ENCODE measurements at regions not wholly inside any gene's neighbourhood (a gene's known extent, or its start where the extent isn't known, plus 50 kb on each side); places are given as distances from the start of the nearest gene placed in this dataset.

- Mint-ChIP-seq H3K4me1 (no peaks in the 10 kb centered on the region), H3K36me3 (ENCODE audit: low read depth) (no peaks in the 10 kb centered on the region), H3K27me3 (peaks cover 25% of the 10 kb centered on the region), H3K9me3 (ENCODE audit: low read depth) (peaks cover 5% of the 10 kb centered on the region), H3K4me3 (no peak overlapping the region), H3K27ac (no peak overlapping the region)
- ATAC-seq: no peak
- CTCF ChIA-PET: interaction anchor here (0.7 kb wide), 1 partner anchor 63 kb away, joined by 3 read pairs; no protein-coding TSS in a partner anchor
- POLR2A ChIA-PET: no interaction called here
- intact Hi-C loops (cut with DNase I, micrococcal nuclease): no loop called here
- DNase-seq: no peak
Observed at GRCh38 chr20:4509825-4510522, 176.3 kb upstream of the PRNP start.

DNA sequence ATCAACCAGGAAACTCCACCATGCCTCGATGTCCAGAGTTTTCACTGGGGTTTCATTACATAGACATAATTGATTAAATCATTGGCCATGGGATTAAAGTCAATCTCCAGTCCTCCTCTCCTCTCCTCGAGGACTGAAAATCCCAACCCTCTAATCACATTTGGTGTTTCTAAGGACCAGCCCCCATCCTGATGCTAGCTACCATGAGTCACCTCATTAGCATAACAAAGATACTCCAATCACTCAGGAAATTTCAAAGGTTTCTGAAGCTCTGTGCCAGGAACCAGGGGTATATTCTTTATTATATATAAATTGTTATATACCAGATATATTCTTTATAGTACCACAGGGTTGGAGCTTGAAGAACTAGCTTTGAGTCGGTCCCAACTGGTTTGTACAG is 177.5 kb upstream of the PRNP start:
- ChIA-PET CTCF (no interaction called here), POLR2A (no interaction called here)

GRCh38 chr20:4507288-4507719 is 179.0 kb upstream of the PRNP start:
- H3K9me3 Mint-ChIP-seq (ENCODE audit: low read depth): peaks cover 5% of the 10 kb centered on the region
- ATAC-seq (no peak), DNase-seq (no peak)
- H3K27me3 Mint-ChIP-seq: peaks cover 27% of the 10 kb centered on the region
- intact Hi-C loops (cut with DNase I, micrococcal nuclease): no loop called here
- ChIA-PET CTCF (interaction anchor here (0.7 kb wide), 1 partner anchor 142 kb away, joined by 3 read pairs; no protein-coding TSS in a partner anchor), POLR2A (no interaction called here)
- H3K4me1 Mint-ChIP-seq: no peaks in the 10 kb centered on the region
- H3K27ac Mint-ChIP-seq: no peak overlapping the region
- H3K36me3 Mint-ChIP-seq (ENCODE audit: low read depth): no peaks in the 10 kb centered on the region
- H3K4me3 Mint-ChIP-seq: no peak overlapping the region

More for the DNA sequence above, 177.5 kb upstream of the PRNP start:
- Mint-ChIP-seq H3K27me3 (peaks cover 28% of the 10 kb centered on the region), H3K9me3 (ENCODE audit: low read depth) (peaks cover 5% of the 10 kb centered on the region), H3K36me3 (ENCODE audit: low read depth) (no peaks in the 10 kb centered on the region), H3K4me1 (no peaks in the 10 kb centered on the region), H3K4me3 (no peak overlapping the region), H3K27ac (no peak overlapping the region)
- DNase-seq (no peak), ATAC-seq (no peak)
- intact Hi-C loops (cut with DNase I, micrococcal nuclease): no loop called here

DNA sequence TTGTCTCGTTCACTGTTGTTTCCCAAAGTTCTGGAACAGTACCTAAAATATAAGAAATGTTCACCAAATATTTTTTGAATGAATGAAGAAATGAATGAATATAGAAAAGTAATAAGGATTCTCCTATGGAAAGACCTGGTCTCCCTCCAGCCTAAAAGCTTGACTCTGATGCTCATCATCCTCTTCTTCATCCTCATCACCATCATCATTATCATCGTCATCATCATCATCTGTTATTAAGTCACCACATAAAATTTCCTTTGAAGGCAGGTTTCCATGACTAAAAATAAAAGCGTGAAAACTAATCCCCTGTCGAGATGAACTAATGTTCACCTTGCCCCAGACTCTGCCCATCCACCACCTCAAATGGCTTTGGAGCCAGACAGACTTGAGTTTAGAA is 181.4 kb upstream of the PRNP start:
- no peak for DNase-seq
- Mint-ChIP-seq H3K9me3 (ENCODE audit: low read depth) (peaks cover 3% of the 10 kb centered on the region), H3K36me3 (ENCODE audit: low read depth) (no peaks in the 10 kb centered on the region), H3K27me3 (peaks cover 24% of the 10 kb centered on the region), H3K4me3 (no peak overlapping the region), H3K4me1 (no peaks in the 10 kb centered on the region), H3K27ac (no peak overlapping the region)
- intact Hi-C loops (cut with DNase I, micrococcal nuclease): no loop called here
- POLR2A ChIA-PET: interaction anchor here (0.6 kb wide), 1 partner anchor 521 kb away, joined by 3 read pairs; no protein-coding TSS in a partner anchor
- no peak for ATAC-seq
- CTCF ChIA-PET: no interaction called here

DNA sequence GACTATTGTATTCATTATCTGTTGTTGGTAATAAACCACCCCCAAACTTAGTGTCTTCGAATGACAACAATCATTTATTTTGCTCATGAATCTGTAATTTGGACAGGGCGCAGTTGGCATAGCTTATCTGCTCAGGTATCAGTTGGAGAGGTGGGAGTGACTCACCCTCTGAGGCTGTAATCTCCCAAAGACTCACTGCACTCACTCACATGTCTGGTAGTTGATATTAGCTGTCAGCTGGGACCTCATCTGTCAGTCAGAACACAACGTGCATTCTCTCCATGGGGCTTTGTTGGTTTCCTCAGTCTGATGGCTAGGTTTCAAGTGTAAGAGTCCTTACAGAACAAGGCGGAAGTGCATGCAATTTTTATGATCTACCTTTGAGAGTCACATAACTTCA is 183.5 kb upstream of the PRNP start:
- ChIA-PET CTCF (no interaction called here), POLR2A (no interaction called here)
- DNase-seq (no peak), ATAC-seq (no peak)
- H3K36me3 Mint-ChIP-seq (ENCODE audit: low read depth): no peaks in the 10 kb centered on the region
- peaks cover 28% of the 10 kb centered on the region for H3K27me3 Mint-ChIP-seq
- H3K4me1 Mint-ChIP-seq: no peaks in the 10 kb centered on the region
- intact Hi-C loops (cut with DNase I, micrococcal nuclease): no loop called here
- no peak overlapping the region for H3K4me3 Mint-ChIP-seq
- no peaks in the 10 kb centered on the region for H3K9me3 Mint-ChIP-seq (ENCODE audit: low read depth)
- no peak overlapping the region for H3K27ac Mint-ChIP-seq

GRCh38 chr20:4493386-4493785 is 192.9 kb upstream of the PRNP start:
- no peaks in the 10 kb centered on the region for H3K36me3 Mint-ChIP-seq (ENCODE audit: low read depth)
- H3K27me3 Mint-ChIP-seq: peaks cover 2% of the 10 kb centered on the region
- CTCF ChIA-PET: interaction anchor here (0.6 kb wide), 1 partner anchor 133 kb away, joined by 4 read pairs; no protein-coding TSS in a partner anchor

DNA sequence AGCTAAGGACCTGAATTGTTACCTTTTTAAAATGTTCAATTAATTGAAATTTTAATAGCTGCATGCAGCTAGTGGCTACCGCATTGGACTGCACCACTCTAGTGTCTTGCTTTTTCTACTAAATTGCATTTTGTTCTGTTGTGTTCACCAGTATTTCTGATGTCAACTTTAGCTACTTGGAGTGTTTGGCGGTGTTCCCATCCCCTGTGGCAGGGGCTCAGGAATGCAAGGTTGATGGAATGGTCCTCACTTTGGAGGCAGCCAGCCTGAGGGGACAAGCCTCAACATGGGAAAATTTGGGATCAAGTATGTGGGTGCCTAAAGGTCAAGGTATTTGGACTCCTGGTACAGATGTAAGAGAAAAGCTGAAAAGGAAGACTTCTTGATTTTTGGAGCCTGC is 194.6 kb upstream of the PRNP start:
- ChIA-PET CTCF (interaction anchor here (0.9 kb wide), 1 partner anchor 201 kb away, joined by 4 read pairs; no protein-coding TSS in a partner anchor), POLR2A (no interaction called here)
- H3K36me3 Mint-ChIP-seq (ENCODE audit: low read depth): no peaks in the 10 kb centered on the region
- no peaks in the 10 kb centered on the region for H3K9me3 Mint-ChIP-seq (ENCODE audit: low read depth)
- no peaks in the 10 kb centered on the region for H3K4me1 Mint-ChIP-seq
- H3K27me3 Mint-ChIP-seq: peaks cover 6% of the 10 kb centered on the region
- no peak overlapping the region for H3K27ac Mint-ChIP-seq
- no peak for ATAC-seq
- no peak for DNase-seq
- H3K4me3 Mint-ChIP-seq: no peak overlapping the region
- intact Hi-C loops (cut with DNase I, micrococcal nuclease): no loop called here

More at GRCh38 chr20:4493386-4493785, 192.9 kb upstream of the PRNP start:
- ATAC-seq (no peak), DNase-seq (no peak)
- Mint-ChIP-seq H3K9me3 (ENCODE audit: low read depth) (no peaks in the 10 kb centered on the region), H3K4me1 (no peaks in the 10 kb centered on the region), H3K4me3 (no peak overlapping the region), H3K27ac (no peak overlapping the region)
- POLR2A ChIA-PET: no interaction called here
- intact Hi-C loops (cut with DNase I, micrococcal nuclease): no loop called here

- ATAC-seq (no peak), DNase-seq (no peak)
- Mint-ChIP-seq H3K4me3 (no peak overlapping the region), H3K27me3 (peaks cover 6% of the 10 kb centered on the region), H3K9me3 (ENCODE audit: low read depth) (no peaks in the 10 kb centered on the region), H3K27ac (no peak overlapping the region), H3K36me3 (ENCODE audit: low read depth) (no peaks in the 10 kb centered on the region), H3K4me1 (no peaks in the 10 kb centered on the region)
- intact Hi-C loops (cut with DNase I, micrococcal nuclease): no loop called here
- ChIA-PET POLR2A (no interaction called here), CTCF (interaction anchor here (0.8 to 0.9 kb wide), 2 partner anchors 201 to 960 kb away, joined by 3 to 4 read pairs; no protein-coding TSS in a partner anchor)
Observed at GRCh38 chr20:4490606-4491280, 195.5 kb upstream of the PRNP start.

DNA sequence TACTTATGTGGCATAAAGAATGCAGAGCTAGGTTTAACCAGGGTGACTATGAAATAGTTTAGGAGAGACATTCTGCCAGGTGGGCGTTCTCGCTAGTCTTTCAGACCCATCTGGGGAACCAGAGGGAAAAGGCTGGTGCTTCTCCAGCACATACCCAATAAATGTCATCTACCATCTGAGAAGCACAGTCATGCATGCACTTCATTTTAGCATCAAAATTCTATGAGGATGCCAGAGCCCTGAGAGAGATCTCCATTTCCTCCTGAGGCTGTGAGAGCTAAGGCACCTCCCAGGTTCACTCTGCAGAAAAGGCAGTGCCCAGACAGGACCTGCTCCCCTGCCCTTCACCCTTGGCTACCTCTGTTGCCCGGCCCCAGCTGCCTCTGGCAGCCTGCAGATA is 196.2 kb upstream of the PRNP start:
- ATAC-seq (no peak), DNase-seq (no peak)
- Mint-ChIP-seq H3K4me1 (no peaks in the 10 kb centered on the region), H3K27me3 (peaks cover 6% of the 10 kb centered on the region), H3K4me3 (no peak overlapping the region), H3K36me3 (ENCODE audit: low read depth) (no peaks in the 10 kb centered on the region), H3K27ac (no peak overlapping the region), H3K9me3 (ENCODE audit: low read depth) (no peaks in the 10 kb centered on the region)
- POLR2A ChIA-PET: no interaction called here
- intact Hi-C loops (cut with DNase I, micrococcal nuclease): no loop called here
- CTCF ChIA-PET: interaction anchor here (0.8 kb wide), 1 partner anchor 960 kb away, joined by 3 read pairs; no protein-coding TSS in a partner anchor

DNA sequence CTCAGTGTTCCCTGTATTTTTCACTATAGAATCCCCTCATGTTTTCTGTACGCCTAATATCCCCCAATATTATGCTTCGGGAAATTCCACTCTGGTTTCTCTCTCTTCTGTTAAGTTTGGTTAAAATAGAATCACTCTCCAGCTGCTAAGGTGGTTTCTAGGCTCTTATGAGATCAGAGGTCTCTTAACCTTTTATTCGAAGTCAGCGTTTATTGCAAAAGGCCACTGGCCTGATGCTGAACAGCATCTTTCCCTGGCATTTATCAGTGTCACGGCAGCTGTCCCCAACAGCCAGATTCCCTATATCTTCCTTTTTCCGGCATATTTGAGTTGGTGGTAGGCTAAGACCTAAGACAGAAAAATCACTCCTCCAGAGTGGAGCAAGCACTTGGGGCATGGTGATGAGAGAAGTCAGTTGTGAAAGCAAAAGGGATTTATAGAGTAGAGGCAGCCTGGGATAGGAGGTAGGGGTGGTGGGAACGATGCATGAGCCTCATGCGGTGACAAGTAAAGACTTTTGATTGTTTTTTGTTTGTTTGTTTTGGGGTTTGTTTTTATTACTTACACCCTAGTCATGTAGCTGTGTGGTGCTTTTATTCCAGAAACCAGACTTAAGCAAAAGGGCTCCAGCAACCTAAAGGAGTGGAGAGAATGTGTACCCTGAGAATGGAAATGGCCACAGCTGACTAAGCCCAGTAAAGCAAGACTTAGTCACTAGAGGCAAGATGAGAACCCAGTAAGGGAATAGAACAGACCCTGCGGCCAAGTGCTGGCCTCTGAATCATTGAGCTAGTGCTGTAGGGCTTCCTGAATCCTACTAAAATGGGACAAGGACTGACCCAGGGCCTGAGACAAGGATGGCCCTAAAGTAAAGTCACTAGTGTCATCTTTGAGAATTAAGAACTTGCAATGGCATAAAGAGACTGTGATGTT is 197.6 kb upstream of the PRNP start:
- Mint-ChIP-seq H3K4me3 (no peak overlapping the region), H3K27me3 (peaks cover 11% of the 10 kb centered on the region), H3K36me3 (ENCODE audit: low read depth) (no peaks in the 10 kb centered on the region), H3K4me1 (no peaks in the 10 kb centered on the region), H3K9me3 (ENCODE audit: low read depth) (no peaks in the 10 kb centered on the region), H3K27ac (no peak overlapping the region)
- no peak for DNase-seq
- intact Hi-C loops (cut with DNase I, micrococcal nuclease): no loop called here
- ATAC-seq: no peak
- POLR2A ChIA-PET: no interaction called here
- CTCF ChIA-PET: interaction anchor here (0.5 to 0.8 kb wide), 3 partner anchors 9 to 288 kb away, joined by 3 to 4 read pairs (median 4); no protein-coding TSS in a partner anchor

DNA sequence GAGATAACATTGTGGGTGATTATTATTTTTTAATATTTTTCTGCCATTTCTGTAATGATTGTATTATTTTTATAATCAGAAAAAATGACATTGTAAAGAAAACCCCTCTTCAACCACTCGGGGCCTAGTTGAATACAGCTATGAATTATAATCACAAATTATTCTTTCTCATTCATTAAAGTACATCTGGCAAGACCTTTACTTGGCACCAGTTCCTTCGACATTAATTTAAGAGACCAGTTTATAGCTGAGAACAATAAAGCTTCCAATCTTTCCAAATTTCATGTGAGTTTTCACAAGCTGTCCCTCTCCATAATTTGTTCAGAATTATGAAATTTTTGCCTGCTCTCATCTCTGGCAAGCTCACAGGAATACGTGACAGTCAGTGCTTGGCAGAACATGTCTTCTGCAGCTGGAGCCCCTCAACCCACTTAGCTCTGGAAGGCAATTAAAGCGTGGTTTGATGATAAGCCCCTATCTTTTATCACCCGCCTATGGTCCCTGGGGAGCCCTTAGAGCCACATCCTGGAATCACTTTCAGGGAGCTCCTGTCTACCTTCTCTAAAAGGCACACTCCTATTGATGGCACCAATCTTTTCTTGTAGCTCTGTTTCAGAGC is 201.8 kb upstream of the PRNP start:
- DNase-seq: no peak
- intact Hi-C loops (cut with DNase I, micrococcal nuclease): no loop called here

More for the DNA sequence above, 201.8 kb upstream of the PRNP start:
- no peak overlapping the region for H3K27ac Mint-ChIP-seq
- peaks cover 21% of the 10 kb centered on the region for H3K27me3 Mint-ChIP-seq
- ChIA-PET POLR2A (no interaction called here), CTCF (no interaction called here)
- H3K9me3 Mint-ChIP-seq (ENCODE audit: low read depth): no peaks in the 10 kb centered on the region
- H3K36me3 Mint-ChIP-seq (ENCODE audit: low read depth): no peaks in the 10 kb centered on the region
- no peak overlapping the region for H3K4me3 Mint-ChIP-seq
- ATAC-seq: no peak
- H3K4me1 Mint-ChIP-seq: no peaks in the 10 kb centered on the region

All from activated CD4-positive, alpha-beta T cell treated with anti-CD3 and anti-CD28 coated beads for 36 hours (primary cell).